Hepatocyte (in vitro differentiated cells): ENCODE measurements at regions not wholly inside any gene's neighbourhood (a gene's known extent, or its start where the extent isn't known, plus 50 kb on each side); places are given as distances from the start of the nearest gene placed in this dataset.

Experiments used
- DNase-seq: peaks from one replicate; pipeline ENCODE4 v3.0.0-alpha.2; 2016; ENCODE audit warnings: low spot score
- H2AFZ ChIP-seq: fragments of 200-600 bp; sonication (generic); 2 replicates; pipeline ENCODE4 v1.6.0; 2016; ENCODE audit warnings: antibody characterized with exemption, mild to moderate bottlenecking
- H3K27ac ChIP-seq: fragments of 200-600 bp; sonication (generic); 2 replicates; pipeline ENCODE4 v1.5.1; 2016; ENCODE audit warnings: mild to moderate bottlenecking
- H3K27me3 ChIP-seq: fragments of 200-600 bp; sonication (generic); 2 replicates; pipeline ENCODE4 v1.6.1; 2016
- H3K36me3 ChIP-seq: fragments of 200-600 bp; sonication (generic); replicated peaks from 2 replicates; pipeline ENCODE4 v1.5.1; 2016; ENCODE audit warnings: low read depth; ENCODE audit not compliant: insufficient read depth
- H3K4me1 ChIP-seq: fragments of 200-600 bp; sonication (generic); 2 replicates; pipeline ENCODE4 v1.5.1; 2016; ENCODE audit warnings: mild to moderate bottlenecking, moderate library complexity; ENCODE audit not compliant: insufficient read depth
- H3K4me2 ChIP-seq: fragments of 200-600 bp; sonication (generic); 2 replicates; pipeline ENCODE4 v1.6.0; 2016
- H3K4me3 ChIP-seq: fragments of 200-600 bp; sonication (generic); 2 replicates; pipeline ENCODE4 v1.5.1; 2016; ENCODE audit warnings: mild to moderate bottlenecking
- H3K79me2 ChIP-seq: fragments of 200-600 bp; sonication (generic); 2 replicates; pipeline ENCODE4 v1.6.0; 2017; ENCODE audit warnings: mild to moderate bottlenecking
- H3K9me2 ChIP-seq: fragments of 200-600 bp; sonication (generic); replicated peaks from 2 replicates; pipeline ENCODE4 v1.6.0; 2017; ENCODE audit warnings: mild to moderate bottlenecking; ENCODE audit not compliant: insufficient read depth
- H3K9me3 ChIP-seq: fragments of 200-600 bp; sonication (generic); 2 replicates; pipeline ENCODE4 v1.5.1; 2016; ENCODE audit warnings: low read depth, mild to moderate bottlenecking
- H4K20me1 ChIP-seq: fragments of 200-600 bp; sonication (generic); 2 replicates; pipeline ENCODE4 v1.6.0; 2016; ENCODE audit warnings: mild to moderate bottlenecking; ENCODE audit not compliant: insufficient read depth, poor library complexity, severe bottlenecking
- EZH2 ChIP-seq: fragments of 200-600 bp; sonication (generic); IDR thresholded peaks from 2 replicates; pipeline ENCODE4 v1.6.1; 2016; ENCODE audit warnings: antibody characterized with exemption, mild to moderate bottlenecking, borderline replicate concordance
- EZH2phosphoT487 ChIP-seq: fragments of 200-600 bp; sonication (generic); IDR thresholded peaks from one replicate; pipeline ENCODE4 v1.6.1; 2018; ENCODE audit warnings: antibody characterized with exemption, mild to moderate bottlenecking, low read depth, moderate library complexity; ENCODE audit not compliant: unreplicated experiment, severe bottlenecking
- WGBS: methylation state at CpG from one replicate; pipeline ENCODE4 v1.1.6; 2016; ENCODE audit warnings: low lambda C conversion rate; ENCODE audit errors: missing lambda C conversion rate; 5-methylcytosine and 5-hydroxymethylcytosine counted together
- TF ChIP-seq, protein P1 (sequence below): fragments of 200-600 bp; sonication (generic); IDR thresholded peaks from 2 replicates; pipeline ENCODE4 v1.5.1; 2016; ENCODE audit warnings: antibody characterized with exemption, mild to moderate bottlenecking; ENCODE audit not compliant: poor library complexity

DNA sequence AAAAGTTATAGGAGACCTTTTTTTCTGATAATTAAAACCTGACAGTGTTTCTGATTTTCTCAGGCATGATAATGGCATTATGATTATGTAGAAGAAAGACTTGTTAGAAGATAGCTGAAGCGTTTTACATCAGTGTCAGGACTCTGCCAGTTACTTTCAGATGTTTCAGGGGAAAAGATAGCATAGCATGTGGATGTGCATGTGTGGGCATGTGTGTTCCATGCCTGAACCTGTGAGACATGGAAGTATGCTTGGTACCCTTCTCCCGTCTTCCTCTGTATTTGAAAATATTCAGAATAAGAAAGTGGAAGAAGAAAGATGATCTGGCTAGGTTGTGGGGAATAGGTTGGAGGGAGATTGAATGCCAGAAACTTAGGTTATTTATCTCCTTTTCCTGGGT is 113.1 kb upstream of the PCAT7 start:
- no peaks in the 10 kb centered on the region for H3K27me3 ChIP-seq
- DNase-seq, result no peak
- H3K4me2 ChIP-seq, result no peak overlapping the region
- H3K9me2 ChIP-seq, result no peaks in the 10 kb centered on the region
- peaks cover 3% of the 10 kb centered on the region for H4K20me1 ChIP-seq
- H2AFZ ChIP-seq, result no peak overlapping the region
- H3K36me3 ChIP-seq, result no peaks in the 10 kb centered on the region
- H3K4me3 ChIP-seq, result no peak overlapping the region
- TF ChIP-seq EZH2 (no peak), EZH2phosphoT487 (no peak)
- TF ChIP-seq, protein P1, sequence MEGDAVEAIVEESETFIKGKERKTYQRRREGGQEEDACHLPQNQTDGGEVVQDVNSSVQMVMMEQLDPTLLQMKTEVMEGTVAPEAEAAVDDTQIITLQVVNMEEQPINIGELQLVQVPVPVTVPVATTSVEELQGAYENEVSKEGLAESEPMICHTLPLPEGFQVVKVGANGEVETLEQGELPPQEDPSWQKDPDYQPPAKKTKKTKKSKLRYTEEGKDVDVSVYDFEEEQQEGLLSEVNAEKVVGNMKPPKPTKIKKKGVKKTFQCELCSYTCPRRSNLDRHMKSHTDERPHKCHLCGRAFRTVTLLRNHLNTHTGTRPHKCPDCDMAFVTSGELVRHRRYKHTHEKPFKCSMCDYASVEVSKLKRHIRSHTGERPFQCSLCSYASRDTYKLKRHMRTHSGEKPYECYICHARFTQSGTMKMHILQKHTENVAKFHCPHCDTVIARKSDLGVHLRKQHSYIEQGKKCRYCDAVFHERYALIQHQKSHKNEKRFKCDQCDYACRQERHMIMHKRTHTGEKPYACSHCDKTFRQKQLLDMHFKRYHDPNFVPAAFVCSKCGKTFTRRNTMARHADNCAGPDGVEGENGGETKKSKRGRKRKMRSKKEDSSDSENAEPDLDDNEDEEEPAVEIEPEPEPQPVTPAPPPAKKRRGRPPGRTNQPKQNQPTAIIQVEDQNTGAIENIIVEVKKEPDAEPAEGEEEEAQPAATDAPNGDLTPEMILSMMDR, result no peak
- H3K9me3 ChIP-seq, result no peaks in the 10 kb centered on the region
- H3K79me2 ChIP-seq, result peaks cover 9% of the 10 kb centered on the region
- no peak overlapping the region for H3K27ac ChIP-seq
- 92% methylated on average over 2 of the region's 2 CpGs for WGBS
- H3K4me1 ChIP-seq, result no peaks in the 10 kb centered on the region

DNA sequence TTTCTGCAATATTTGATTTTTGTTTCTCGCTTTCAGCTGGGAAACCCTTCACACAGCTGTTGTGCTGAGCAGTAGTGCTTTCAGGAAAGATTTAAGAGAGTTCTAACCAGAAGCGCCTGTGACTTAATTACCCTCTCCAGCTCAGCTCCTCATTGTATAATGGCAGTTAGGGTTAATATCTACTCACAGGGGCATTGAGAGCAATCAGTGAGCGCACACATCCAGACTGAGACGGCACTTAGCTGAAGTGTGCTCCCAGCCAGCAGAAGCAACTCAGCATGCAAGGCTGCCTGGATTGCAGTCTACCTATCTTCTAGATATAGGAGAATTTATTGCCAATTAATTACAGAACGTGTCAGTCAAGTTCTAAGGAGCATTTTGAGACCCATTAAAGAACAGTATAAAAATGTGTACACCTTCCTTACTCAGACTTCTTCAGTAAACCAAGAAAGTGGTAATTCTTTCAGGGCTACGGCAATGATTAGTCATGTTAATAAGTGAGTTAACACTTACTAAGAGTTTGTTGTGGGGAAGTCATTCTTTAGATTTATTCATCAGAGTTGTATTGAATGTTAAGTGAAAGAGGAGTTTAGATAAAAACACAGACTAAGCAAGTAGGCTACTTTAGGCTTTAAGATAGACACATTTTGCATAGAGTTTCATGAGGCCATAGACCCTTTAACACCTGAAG is 111.7 kb upstream of the PCAT7 start:
- Histone ChIP-seq H3K4me2 (no peak overlapping the region), H2AFZ (no peak overlapping the region), H3K79me2 (peaks cover 9% of the 10 kb centered on the region), H3K27me3 (no peaks in the 10 kb centered on the region), H3K36me3 (no peaks in the 10 kb centered on the region), H3K9me3 (no peaks in the 10 kb centered on the region), H3K27ac (no peak overlapping the region), H3K9me2 (no peaks in the 10 kb centered on the region), H3K4me3 (no peak overlapping the region), H4K20me1 (peaks cover 3% of the 10 kb centered on the region), H3K4me1 (no peaks in the 10 kb centered on the region)
- WGBS, result 73% methylated on average over 6 of the region's 6 CpGs
- TF ChIP-seq EZH2 (no peak), EZH2phosphoT487 (no peak)
- TF ChIP-seq, protein P1, result no peak
- DNase-seq, result no peak

DNA sequence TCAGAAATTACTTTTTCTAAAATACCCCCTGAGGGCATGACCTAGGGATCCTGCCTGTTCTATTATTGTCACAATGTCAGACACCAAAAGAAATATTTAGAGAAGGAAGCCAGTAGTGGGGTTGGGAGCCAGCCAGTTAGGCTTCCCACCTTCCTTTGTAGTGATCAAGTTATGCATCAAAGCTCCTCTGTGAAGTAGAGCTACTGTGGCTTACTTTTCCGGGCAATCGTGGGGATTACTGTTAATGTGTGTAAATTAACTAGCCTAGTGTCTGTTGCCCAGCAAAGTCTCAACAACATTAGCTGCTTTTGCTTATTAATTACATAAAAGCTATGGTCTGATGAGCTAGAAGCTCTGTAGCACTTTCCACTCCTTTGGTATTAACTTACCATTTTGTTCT is 109.0 kb upstream of the PCAT7 start:
- H3K4me2 ChIP-seq, result no peak overlapping the region
- H2AFZ ChIP-seq, result no peak overlapping the region
- DNase-seq, result no peak
- no peaks in the 10 kb centered on the region for H3K9me2 ChIP-seq
- H3K79me2 ChIP-seq, result peaks cover 20% of the 10 kb centered on the region
- no peak overlapping the region for H3K27ac ChIP-seq
- no peak for TF ChIP-seq EZH2
- TF ChIP-seq EZH2phosphoT487, result no peak
- TF ChIP-seq, protein P1, result no peak
- H3K9me3 ChIP-seq, result no peaks in the 10 kb centered on the region
- 47% methylated on average over 2 of the region's 2 CpGs for WGBS
- H3K36me3 ChIP-seq, result no peaks in the 10 kb centered on the region
- no peaks in the 10 kb centered on the region for H3K27me3 ChIP-seq
- H3K4me1 ChIP-seq, result no peaks in the 10 kb centered on the region
- H3K4me3 ChIP-seq, result no peak overlapping the region
- peaks cover 3% of the 10 kb centered on the region for H4K20me1 ChIP-seq

DNA sequence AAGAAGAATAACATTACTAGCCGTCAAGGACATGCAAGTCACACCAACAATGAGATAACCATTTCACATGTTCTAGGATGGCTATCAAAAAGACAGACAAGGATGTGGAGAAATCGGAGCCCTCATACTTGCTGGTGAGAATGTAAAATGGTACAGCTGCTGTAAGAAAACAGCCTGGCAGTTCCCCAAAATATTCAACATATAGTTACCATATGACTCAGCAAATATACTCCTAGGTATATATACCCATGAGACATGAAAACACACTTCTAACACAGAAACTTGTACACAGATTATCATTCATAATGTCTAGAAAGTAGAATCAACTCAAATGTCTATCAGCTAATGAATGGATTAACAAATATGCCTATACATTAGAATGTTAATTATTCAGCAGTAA is 105.4 kb upstream of the PCAT7 start:
- 94% methylated on average over 2 of the region's 2 CpGs for WGBS
- no peak overlapping the region for H2AFZ ChIP-seq
- H3K36me3 ChIP-seq, result no peaks in the 10 kb centered on the region
- TF ChIP-seq, protein P1, result no peak
- TF ChIP-seq EZH2phosphoT487, result no peak
- no peak for TF ChIP-seq EZH2
- no peak overlapping the region for H3K4me3 ChIP-seq
- DNase-seq, result no peak
- no peak overlapping the region for H3K27ac ChIP-seq
- H3K4me1 ChIP-seq, result no peaks in the 10 kb centered on the region
- H3K9me3 ChIP-seq, result no peaks in the 10 kb centered on the region
- H3K9me2 ChIP-seq, result no peaks in the 10 kb centered on the region
- no peaks in the 10 kb centered on the region for H3K27me3 ChIP-seq
- H3K4me2 ChIP-seq, result no peak overlapping the region
- peaks cover 18% of the 10 kb centered on the region for H3K79me2 ChIP-seq
- no peaks in the 10 kb centered on the region for H4K20me1 ChIP-seq
